Keratinocyte (primary cell): ENCODE measurements at regions not wholly inside any gene's neighbourhood (a gene's known extent, or its start where the extent isn't known, plus 50 kb on each side); places are given as distances from the start of the nearest gene placed in this dataset.

ENCODE experiments used
- EZH2 ChIP-seq: IDR thresholded peaks from one replicate; pipeline ENCODE4 v1.6.1; 2012; ENCODE audit warnings: inconsistent platforms, mild to moderate bottlenecking, low read length, moderate library complexity
- TF ChIP-seq, protein P1 (sequence below), 3 experiments: IDR thresholded peaks in 1 of 3; conservative IDR thresholded peaks in 1 of 3; optimal IDR thresholded peaks in 1 of 3; 2 replicates in 2 of 3; 3 replicates in 1 of 3; pipeline versions ENCODE3 to v1.5.1; 2011; ENCODE audit warnings: low read length in 3 of 3, mild to moderate bottlenecking in 3 of 3, moderate library complexity in 2 of 3, control low read depth in 1 of 3, inconsistent platforms in 1 of 3; ENCODE audit not compliant: insufficient read depth in 2 of 3; ENCODE audit errors: extremely low read depth in 1 of 3

DNA sequence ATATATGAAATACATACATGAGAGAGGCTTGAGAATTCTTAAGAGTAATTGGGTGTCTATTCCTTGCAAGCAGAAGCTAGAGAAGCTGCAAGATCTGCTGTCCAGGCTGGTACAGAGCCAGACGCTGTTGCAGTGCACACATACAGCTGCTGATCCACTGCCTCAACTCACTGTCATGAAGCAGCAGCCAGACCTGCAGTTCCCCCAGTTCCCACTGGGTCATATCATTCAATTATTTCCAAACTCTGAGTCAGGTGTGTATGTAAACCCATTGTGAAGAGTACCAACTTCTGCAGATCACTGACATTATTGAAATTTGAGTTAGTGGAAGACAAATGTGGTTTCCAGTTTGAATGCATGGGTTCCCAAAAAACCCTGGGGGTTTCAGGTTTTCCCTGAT is 1212.8 kb upstream of the ADGRL3 start:
- TF ChIP-seq, protein P1, sequence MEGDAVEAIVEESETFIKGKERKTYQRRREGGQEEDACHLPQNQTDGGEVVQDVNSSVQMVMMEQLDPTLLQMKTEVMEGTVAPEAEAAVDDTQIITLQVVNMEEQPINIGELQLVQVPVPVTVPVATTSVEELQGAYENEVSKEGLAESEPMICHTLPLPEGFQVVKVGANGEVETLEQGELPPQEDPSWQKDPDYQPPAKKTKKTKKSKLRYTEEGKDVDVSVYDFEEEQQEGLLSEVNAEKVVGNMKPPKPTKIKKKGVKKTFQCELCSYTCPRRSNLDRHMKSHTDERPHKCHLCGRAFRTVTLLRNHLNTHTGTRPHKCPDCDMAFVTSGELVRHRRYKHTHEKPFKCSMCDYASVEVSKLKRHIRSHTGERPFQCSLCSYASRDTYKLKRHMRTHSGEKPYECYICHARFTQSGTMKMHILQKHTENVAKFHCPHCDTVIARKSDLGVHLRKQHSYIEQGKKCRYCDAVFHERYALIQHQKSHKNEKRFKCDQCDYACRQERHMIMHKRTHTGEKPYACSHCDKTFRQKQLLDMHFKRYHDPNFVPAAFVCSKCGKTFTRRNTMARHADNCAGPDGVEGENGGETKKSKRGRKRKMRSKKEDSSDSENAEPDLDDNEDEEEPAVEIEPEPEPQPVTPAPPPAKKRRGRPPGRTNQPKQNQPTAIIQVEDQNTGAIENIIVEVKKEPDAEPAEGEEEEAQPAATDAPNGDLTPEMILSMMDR (optimal IDR thresholded peaks at IDR 0.05 in 1 of 3, IDR thresholded peaks at IDR 0.05 in 1 of 3, conservative IDR thresholded peaks at IDR 0.05 in 1 of 3; ENCODE audit: extremely low read depth in 1 of 3, insufficient read depth in 2 of 3, low read length in 3 of 3): peak in 2 of 3 experiments; percentile 10 to 16
- no peak for TF ChIP-seq EZH2
